Islet of Langerhans (tissue), 1 donor: ENCODE measurements at regions not wholly inside any gene's neighbourhood (a gene's known extent, or its start where the extent isn't known, plus 50 kb on each side); places are given as distances from the start of the nearest gene placed in this dataset.

Experiments used
- FAIRE-seq: peaks from one replicate; lab custom pipeline; 2011; peaks lifted over from hg19 to GRCh38; lab: Jason Lieb, UNC

- no peak for FAIRE-seq
Measured at GRCh38 chr16:48887646-48888210, 277.7 kb upstream of the N4BP1 start.

- no peak for FAIRE-seq
Measured at GRCh38 chr16:48885471-48885870, 275.5 kb upstream of the N4BP1 start.

GRCh38 chr16:48881272-48881671 is 271.3 kb upstream of the N4BP1 start:
- no peak for FAIRE-seq

- FAIRE-seq: no peak
Measured at GRCh38 chr16:48879223-48880122, 269.5 kb upstream of the N4BP1 start.

GRCh38 chr16:48877946-48878345 is 268.0 kb upstream of the N4BP1 start:
- no peak for FAIRE-seq

- FAIRE-seq: no peak
Measured at GRCh38 chr16:48870141-48870540, 260.2 kb upstream of the N4BP1 start.

GRCh38 chr16:48865520-48865919 is 255.5 kb upstream of the N4BP1 start:
- FAIRE-seq: no peak

- no peak for FAIRE-seq
Measured at GRCh38 chr16:48864055-48864454, 254.1 kb upstream of the N4BP1 start.

- no peak for FAIRE-seq
Measured at GRCh38 chr16:48862087-48862532, 252.1 kb upstream of the N4BP1 start.

GRCh38 chr16:48860341-48860740 is 250.4 kb upstream of the N4BP1 start:
- FAIRE-seq: no peak

- FAIRE-seq: no peak
Measured at GRCh38 chr16:48852951-48853350, 243.0 kb upstream of the N4BP1 start.

GRCh38 chr16:48852458-48852857 is 242.5 kb upstream of the N4BP1 start:
- no peak for FAIRE-seq

GRCh38 chr16:48850097-48850770 is 240.3 kb upstream of the N4BP1 start:
- no peak for FAIRE-seq

GRCh38 chr16:48846277-48846676 is 236.3 kb upstream of the N4BP1 start:
- FAIRE-seq: no peak

- no peak for FAIRE-seq
Measured at GRCh38 chr16:48845261-48845660, 235.3 kb upstream of the N4BP1 start.

- FAIRE-seq: no peak
Measured at GRCh38 chr16:48838349-48838748, 228.4 kb upstream of the N4BP1 start.

- FAIRE-seq: no peak
Measured at GRCh38 chr16:48836636-48837035, 226.7 kb upstream of the N4BP1 start.

- FAIRE-seq: no peak
Measured at GRCh38 chr16:48836067-48836466, 226.1 kb upstream of the N4BP1 start.

GRCh38 chr16:48834576-48834975 is 224.6 kb upstream of the N4BP1 start:
- no peak for FAIRE-seq

- no peak for FAIRE-seq
Measured at GRCh38 chr16:48833461-48833860, 223.5 kb upstream of the N4BP1 start.

GRCh38 chr16:48831076-48831722 is 221.2 kb upstream of the N4BP1 start:
- FAIRE-seq: no peak
